GM21619 (cell line): ENCODE measurements at regions not wholly inside any gene's neighbourhood (a gene's known extent, or its start where the extent isn't known, plus 50 kb on each side); places are given as distances from the start of the nearest gene placed in this dataset.

Experiments used
- ATAC-seq: cut with Tn5 transposase; IDR thresholded peaks from one replicate; pipeline ENCODE4 v1.9.1; 2021; ENCODE audit not compliant: unreplicated experiment

DNA sequence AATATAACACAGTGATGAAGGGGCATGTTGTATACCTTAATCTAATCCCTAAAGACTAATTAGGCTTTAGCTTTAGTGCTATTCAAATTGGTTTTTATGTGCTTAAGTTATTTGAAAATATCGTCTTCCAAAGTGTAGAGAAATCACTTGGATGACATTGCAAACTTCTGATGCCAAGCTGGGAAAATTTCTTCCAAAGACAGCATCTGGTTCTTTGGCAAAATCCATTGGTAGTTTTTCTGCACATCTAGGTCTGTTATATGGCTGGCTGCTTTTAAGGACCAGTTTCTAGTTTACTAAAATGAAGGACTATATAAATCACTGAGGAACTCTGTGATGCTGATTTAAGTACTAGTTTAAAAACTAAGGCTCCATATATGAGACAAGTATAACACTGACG, 2362.3 kb downstream of the PCDH9 start:
- no peak for ATAC-seq

DNA sequence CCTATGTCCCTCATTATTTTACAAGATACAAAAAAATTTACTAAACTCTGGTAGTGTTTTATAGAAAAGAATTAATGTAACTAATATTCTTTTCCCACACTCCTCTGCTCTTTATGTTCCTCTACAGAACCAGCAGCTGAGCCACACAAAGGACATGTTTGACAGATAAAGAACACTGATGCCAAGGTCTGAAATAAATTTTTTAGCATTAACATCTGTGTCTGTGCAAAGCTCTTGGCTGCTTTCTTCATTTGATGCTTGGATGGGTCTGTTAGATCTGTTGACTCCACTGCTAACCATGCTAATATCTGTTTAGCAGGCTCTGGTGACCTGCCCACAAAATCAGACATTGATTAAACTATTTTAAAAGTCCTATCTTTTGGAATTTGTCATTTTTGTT, 2363.8 kb downstream of the PCDH9 start:
- no peak for ATAC-seq

DNA sequence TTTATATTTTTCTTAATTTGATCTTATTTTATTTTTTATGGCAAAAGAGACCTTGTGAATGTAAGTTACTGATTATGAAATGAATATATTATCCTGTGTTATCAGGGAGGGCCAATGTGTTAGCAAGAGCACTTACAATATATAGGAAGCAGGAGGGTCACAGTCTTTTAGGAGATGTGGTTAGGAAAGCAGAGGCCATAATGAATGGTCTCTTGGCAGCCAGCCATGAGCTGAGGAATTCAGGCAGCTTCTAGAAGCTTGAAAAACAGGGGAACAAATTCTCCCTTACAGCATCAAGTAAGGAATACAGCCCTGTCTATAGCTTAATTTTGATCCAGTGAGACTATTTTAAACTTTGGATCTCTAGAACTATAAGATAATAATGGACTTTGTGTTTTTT, 2374.6 kb downstream of the PCDH9 start:
- no peak for ATAC-seq

DNA sequence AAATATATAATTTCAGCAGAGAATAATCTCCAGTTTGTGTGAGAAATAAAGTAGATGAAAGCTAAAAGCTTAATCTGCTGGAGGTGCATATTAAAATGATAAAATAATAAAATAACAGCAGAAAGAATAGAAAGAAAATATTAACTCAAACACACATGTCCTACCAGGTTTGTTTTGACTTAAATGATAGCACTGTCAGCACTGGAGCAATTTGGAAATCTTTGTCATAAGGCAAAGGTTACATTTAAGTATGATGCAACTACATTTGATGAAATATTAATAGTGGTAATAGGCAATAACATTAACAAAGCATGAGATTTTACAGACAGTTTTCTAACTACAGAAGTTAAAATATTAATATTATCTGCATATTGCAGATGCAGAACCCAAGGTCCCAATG, 2380.1 kb downstream of the PCDH9 start:
- ATAC-seq, result no peak

DNA sequence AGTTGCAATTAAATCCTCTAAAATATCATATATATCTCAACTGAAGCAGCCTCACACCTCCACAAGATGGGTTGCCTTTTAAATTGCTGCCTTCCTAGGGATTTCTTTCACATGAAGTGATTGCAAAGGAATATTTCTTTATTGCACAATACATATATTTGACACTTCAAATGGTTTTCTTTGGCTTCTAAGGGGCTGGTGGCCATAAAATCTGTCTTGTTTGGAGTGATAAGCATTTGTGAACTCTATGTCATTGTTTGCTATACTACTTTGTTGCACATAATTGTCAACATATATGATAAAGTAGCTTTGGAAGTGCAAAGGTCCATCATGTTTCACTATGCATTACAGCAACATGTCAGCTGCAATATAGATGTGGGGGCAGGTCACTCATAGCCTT, 2380.9 kb downstream of the PCDH9 start:
- no peak for ATAC-seq

DNA sequence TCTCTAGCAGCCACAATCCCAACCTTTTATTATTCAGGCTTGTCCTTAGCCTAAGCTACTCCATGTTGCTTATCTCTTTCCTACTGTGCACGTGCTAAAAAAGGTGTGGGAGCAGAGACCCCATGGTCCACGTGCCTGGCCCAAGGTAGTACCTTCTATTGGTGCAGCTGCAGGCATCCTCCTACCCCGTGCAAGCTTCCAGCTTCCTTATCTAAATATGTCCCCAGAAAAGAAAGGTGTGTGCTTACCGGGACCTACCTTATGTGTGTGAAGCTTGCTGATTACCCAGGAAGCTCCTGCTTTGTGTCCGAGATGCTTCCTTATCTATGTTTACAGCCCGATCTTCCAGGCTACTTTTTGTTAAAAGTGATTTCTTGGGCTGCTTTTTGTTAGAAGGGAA, 2382.4 kb downstream of the PCDH9 start:
- ATAC-seq, result no peak

DNA sequence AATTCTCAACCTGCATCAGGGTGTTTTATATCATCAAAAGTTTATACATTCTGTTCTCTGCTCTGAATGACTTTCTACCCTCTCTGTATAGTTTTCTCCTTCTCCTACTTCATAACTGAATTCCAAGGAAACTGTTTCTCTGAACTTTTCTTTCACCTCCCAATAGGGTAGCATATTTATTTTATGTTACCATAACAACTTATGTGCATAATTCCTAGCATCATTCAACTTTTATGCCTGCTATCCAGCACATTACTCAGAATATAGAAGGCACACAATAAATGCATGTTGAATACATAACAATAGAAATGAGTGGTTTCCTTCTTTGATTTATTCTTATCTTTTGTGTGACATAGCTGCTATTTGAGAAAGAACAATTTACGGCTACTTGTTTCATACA, 2385.0 kb downstream of the PCDH9 start:
- ATAC-seq, result no peak

DNA sequence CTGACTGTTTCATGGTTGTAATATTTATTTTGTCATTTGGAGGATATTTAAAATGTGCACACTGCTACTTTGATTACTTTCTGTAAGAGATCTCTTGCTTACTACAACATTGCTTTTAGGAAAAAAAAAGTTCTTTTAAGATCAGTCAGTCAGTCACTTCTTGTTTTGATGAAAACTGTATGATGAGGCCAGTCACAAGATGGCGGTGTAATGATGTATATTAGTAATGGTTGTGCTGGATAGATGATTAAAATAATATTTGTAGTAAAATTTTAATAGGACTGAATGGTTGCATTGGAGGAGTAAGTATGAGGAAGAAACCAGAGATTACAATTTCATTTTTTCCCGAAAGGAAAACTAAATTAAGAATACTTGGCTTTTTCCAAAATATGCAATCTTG, 2411.1 kb downstream of the PCDH9 start:
- no peak for ATAC-seq

DNA sequence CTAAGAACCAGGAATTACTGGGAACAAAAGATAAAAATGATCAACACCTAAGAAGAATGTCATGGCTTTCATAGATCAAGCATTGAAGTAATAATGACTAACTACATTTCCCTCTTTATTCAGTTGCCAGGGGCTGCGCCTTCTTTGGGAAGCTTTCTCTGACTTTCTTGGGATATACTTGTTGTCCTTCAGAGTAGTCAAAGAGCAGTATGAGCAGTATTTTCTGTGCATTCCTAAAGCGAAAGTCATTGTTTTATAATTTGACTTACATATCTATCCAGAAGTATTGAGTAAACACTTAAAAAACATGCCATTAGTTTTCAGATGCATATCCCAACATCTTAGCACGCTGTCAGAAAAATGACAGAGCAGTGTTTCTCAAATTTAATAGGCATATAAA, 2412.4 kb downstream of the PCDH9 start:
- ATAC-seq, result no peak

DNA sequence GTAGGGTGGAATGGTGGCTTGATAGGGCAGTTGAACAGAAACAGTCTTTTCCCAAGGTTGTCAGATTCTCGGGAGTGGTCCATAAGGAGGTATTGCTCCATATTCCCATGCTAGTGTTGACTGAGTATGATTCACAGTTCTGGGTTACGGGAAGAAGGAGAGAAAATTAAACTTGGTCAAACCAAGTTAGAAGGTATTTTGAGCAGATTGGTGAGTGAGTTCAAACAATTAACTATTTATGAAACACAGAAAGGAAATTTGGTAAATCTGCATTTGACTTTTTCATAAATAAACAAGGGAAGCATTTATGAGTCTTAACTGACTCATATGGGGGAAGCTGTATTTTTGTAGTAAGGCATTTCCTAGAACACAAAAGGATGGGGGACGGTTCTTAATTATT, 2419.4 kb downstream of the PCDH9 start:
- ATAC-seq, result no peak

DNA sequence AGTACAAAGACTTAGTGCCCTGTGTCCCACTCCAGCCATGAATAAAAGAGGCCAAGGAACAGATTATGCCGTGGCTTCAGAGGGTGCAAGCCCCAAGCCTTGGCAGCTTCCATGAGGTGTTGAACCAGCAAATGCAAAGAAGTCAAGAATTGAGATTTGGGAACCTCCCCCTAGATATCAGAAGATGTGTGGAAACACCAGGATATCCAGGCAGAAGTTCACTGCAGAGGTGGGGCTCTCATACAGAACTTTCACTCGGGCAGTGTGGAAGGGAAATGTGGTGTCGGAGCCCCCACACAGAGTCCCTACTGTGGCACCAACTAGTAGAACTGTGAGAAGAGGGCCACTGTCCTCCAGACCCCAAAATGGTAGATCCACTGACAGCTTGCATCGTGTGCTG, 2421.4 kb downstream of the PCDH9 start:
- ATAC-seq, result no peak

DNA sequence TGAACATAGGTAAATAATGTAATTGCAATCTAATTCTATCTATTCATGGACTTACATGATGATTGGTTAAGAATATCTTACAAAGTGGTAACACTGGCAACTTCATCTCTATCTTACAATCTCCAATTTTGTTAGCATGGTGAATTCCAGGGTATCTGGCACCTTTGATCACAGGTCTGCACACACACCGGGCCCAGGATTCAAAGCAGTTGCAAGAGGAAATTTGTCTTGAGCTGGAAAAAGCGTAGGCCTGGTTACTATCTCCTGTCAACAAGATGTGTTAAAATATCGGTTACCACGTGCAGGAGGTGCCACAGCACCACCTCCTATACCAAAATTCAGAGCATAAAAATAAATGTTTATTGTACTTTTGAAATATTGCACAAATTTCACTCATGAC, 2428.4 kb downstream of the PCDH9 start:
- ATAC-seq, result no peak

DNA sequence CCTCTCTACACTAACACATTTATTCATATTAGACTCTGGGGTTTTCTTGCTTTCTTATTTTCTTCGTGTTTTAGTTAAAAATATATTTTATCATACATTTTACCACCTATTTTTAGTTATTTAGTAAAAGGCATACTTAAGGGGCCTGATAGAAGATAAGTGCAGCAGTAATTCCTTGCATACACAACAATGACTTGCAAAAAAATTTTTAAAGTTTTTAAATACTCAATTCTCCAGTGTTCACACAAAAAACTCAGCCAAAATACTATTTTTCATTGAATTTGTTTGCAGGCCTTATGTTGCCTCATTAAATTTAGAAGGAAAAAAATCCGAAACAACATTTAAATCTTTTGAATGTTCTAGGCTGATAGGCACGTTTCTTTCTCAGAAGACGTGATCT, 2431.7 kb downstream of the PCDH9 start:
- no peak for ATAC-seq

DNA sequence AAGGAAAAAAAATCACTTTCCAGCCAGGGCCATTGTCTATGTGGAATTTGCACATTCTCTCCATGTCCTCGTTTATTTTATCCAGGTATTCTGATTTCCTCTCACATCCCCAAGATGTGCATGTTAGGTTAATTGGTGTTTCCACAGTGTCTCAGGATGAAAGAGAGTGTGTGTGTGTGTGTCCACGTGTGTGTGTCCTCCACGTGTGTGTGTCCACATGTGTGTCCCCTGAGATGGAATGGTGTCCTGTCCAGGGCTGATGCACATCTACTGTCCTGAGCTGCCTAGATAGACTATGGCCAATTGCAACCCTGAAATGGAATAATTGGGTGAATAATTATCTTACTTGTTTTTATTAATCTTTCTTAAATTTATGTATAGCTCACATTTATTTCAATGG, 2436.5 kb downstream of the PCDH9 start:
- no peak for ATAC-seq

DNA sequence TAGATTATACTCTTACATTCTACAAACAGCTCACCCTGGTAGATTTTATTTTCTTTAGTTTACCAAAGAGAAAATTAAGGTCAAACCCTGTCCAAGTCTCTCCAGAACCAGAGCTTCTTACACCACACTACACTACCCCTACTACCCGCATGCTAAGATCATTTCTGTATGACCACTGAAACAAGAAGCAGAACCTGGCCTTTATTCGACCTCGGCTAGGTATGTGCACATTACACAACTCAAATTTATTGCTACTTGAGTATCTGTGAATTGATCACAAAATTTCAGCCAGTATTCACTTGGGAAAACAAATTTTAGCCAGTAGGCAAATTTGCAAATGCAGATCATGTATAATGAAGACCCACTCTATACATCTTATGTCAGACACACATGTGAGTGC, 2437.0 kb downstream of the PCDH9 start:
- ATAC-seq, result no peak

DNA sequence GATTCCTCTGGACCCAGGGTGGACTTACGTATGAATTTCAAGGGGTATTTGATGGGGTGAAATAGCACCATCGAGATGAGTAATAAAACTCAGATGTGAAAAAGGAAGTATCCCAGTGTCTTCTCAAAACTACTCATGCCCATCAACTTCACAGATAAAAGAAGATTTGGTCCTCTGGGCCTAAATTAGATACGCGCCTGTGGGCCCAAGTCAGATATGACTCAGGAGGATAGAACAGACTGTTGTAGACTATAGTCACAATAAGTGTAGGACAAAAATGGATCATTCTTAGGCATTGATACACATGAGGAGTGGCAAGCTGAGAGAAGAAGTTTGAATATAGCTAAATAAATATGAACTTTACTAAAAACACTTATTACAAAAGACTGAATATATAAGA, 2438.8 kb downstream of the PCDH9 start:
- no peak for ATAC-seq

DNA sequence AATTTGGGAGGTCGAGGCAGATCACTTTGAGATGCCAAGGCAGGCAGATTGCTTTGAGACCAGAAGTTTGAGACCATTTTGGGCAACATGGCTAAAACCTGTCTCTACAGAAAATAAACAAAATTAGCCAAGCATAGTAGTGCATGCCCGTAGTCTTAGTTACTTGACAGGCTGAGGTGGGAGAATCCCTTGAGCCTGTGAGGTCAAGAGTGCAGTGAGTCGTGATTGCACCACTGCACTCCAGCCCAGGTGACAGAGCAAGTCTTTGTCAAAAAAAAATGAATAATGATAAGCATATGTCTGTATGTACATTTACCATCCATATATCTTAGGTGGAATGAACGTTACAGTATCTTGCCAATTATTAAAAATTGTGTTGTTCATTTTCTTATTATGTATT, 2447.7 kb downstream of the PCDH9 start:
- ATAC-seq, result no peak

DNA sequence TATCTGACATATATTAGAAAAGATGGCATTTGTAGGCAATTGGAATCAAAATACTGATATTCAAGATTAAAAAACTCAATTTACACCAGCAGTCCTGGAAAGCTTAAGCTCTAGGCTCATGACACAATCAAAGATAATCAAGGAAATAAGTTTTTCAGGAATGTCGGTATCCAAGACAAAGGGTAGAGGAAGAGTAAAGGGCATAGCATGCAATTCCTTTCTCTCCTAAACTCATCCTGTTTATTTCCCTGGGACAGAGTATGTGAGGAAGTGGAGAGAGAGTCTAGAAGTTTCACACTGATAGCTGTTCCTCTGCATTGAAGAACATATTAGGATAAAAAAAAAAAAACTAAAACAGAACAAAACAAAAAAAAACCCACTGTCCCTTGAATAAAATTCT, 2452.1 kb downstream of the PCDH9 start:
- no peak for ATAC-seq

DNA sequence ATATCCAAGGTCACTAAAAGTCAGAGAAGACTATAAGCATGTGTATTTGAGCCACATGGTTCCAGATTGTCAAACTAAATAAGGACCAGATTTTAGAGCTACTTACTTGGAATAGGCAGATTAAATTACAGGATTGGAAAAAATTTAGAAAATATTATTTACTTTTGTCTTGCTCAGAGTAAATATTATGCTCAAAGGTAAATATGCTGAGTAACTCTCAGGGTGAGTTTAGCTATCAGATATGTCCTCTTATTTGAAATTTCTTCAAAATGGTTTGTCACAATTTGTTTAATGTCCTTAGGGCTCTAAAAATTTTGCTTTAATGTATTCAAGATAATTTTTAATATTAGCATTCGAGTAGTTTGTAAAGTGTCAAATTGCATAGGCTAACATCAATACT, 2455.2 kb downstream of the PCDH9 start:
- no peak for ATAC-seq

DNA sequence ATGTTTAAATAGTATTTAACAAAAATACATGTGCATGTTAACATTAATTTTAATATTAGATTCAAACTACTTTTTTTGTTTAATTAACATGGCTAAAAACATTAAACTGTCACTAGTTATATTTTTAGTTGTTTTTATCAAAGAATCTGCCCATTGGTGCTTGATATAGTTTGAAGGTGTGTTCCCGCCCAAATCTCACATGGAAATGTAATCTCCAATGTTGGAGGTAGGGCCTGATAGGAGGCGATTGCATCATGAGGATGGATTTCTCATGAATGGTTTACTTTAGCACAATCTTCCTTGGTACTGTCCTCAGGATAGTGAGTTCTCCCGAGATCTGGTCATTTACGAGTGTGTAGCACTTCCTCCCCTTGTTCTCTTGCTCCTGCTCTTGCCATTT, 2459.4 kb downstream of the PCDH9 start:
- ATAC-seq, result no peak

DNA sequence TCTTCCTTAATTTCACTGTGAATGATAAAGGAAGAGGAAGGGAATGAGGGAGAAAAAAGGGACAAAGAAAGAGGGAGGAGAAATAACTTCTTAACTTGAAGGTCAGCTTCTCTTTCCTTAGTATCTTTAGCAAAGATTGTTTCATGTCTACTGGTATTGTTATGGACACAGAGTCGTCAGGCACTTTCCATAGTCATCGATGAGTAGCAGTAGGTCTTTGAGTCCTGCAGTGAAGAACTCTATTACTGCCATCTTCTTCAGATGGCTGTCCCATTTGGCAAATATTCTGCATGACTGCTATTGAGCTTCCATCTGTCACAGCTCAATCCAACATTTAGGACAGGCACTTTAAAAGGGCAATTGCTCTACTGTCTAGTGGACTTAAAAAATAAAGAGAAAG, 2463.1 kb downstream of the PCDH9 start:
- no peak for ATAC-seq

DNA sequence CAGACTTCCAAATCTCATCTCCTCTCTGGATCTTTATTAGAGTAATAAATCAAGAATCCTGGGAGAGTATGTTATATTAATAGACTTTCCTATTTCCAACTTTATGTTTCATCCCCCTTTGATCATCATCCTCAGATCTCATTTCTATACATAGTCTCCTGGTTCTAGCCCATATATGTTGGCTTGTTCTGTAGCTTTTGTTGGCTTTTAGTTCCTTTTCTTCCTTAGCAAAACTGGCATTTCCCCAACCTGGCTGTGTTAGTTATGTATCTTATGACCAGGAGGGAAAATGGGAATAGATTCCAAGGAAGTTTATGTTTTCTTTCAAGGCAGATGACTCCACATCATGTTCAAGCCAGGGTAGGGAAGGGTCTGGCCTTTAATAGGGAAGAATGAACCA, 2464.5 kb downstream of the PCDH9 start:
- no peak for ATAC-seq

DNA sequence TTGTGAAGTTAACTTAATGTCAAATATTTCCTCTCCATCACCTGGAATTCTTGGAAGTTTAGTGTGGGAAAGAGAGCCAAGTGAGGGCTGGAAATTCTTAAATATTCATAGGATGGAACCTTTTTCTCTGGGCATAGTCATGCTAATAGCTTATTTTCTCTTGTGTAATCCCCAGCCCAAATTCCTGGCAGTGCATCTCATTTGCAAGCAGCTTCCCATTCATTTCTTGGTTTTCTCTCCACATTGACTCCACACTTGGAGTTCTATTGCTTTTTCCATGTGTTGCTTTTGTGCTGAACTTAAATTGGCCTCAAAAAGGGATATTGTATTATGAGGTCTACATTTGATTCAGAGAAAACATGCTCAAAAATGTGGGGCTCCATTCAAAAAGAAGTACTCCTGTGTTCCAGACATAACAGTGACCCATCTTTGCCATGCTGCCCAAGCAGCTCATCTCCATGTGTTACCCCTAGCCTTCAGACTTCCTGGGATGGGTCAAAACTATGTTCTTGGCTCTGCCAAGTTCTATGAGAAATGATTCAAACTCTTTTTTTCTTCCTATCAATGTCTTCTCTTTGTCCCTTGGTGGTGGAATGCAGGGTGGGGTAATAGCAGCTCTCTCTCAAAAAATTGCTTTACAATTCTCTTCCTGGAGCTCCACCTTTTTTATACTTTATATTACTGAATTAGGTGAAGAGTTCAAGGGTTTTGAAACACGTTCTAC, 2471.5 kb downstream of the PCDH9 start:
- no peak for ATAC-seq

DNA sequence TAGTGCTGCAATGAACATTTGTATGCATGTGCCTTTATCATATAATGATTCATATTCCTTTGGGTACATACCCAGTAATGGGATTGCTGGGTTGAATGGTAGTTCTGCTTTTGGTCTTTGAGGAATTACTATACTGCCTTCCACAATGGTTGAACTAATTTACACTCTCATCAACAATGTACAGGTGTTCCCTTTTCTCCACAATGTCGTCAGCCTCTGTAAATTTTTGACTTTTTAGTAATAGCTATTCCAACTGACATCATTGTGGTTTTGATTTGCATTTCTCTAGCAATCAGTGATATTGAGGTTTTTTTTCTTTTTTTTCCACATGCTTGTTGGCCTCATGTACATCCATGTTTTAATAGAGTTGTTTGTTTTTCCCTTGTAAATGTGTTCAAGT, 2473.5 kb downstream of the PCDH9 start:
- ATAC-seq, result no peak
